ENCODE measurements at regions not wholly inside any gene's neighbourhood (a gene's known extent, or its start where the extent isn't known, plus 50 kb on each side); places are given as distances from the start of the nearest gene placed in this dataset.

- no peak for DNase-seq
Measured at GRCh38 chr5:10842823-10843222, 81.8 kb upstream of the DAP start.

DNA sequence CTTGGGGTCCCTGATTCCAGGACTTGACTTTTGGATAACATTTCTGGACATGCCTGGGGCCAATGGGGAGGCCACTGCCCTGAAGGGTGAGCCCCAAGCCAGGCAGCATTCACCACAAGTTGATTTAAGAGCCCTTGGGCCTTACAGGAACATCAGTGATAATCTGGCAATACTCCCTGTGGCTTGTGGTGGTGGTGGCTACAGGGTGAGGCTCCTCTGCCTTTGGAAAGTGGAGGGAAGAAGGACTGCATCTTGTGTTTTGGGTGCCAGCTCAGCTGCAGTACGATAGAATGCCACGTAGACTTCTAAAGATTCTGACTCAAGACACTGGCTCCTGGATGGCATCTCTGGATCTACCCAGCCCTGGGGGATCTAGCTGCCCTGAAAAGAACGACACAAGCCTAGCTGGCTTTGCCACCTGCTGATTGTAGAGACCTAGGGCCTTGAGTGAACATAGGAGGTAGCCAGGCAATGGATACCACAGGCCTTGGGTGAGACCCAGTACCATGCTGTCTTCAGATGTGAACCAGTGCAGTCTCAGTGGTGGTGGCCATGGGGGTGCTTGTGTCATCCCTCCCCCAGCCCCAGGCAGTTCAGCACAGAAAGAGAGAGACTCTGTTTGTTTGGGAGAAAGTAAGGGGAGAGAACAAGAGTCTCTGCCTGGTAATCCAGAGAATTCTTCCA, 79.0 kb upstream of the DAP start:
- no peak for DNase-seq

GRCh38 chr5:10839118-10839517, 78.1 kb upstream of the DAP start:
- no peak for DNase-seq

GRCh38 chr5:10838038-10838437, 77.0 kb upstream of the DAP start:
- DNase-seq, result no peak

DNA sequence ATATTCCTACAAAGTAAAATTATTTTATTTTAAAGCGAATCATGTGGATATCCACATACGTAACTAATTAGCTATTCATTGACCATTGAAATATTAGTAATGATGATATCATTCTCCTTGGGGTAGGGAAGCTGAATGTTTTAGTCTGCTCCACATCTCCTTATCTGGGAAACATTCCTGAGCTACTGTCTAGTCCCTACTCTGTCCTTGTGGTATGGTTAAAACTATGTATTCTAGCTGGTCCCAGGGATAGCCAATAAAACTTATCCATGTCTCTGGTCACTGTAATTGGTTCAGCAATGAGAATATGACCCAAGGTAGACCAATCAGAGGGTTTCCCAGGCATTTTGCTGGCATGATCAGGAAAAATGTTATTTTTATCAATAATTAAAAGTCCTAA, 76.0 kb upstream of the DAP start:
- no peak for DNase-seq

DNA sequence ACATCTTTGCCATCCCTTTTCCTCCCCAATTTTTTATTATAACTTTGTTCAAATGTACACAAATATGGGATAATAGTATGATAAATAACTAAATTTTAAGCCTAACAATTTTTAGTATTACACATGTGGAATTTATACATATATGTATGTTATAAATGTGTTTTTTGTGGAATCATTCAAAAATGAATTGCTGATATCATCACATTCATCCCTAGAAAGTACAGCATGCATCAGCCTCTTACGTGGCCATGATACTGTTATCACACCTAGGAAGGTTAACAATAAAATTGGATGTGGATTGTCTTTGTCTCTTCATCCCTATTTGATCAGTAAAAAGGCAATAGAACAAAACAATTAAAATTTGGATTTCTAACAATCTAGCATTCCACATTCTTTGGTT, 73.7 kb upstream of the DAP start:
- DNase-seq, result no peak

DNA sequence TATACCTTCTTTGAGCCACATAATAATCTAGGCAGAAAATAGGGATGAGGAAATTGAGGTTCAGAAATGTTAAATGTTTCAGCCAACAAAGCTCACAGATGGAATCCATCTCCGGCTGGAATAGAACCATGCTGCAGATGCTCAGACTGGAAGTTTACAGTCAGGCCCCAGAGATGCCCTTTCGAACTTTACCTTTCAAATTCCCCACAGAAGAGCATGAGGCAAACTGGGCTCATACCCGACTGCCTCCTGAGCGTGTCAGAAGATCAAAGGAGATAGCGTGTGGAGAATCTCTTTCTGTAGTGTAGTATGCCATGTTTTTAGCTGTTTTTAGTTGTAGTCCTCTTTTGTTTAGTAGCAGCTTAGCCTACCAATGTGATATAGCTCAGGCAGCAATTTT, 72.0 kb upstream of the DAP start:
- no peak for DNase-seq

GRCh38 chr5:10832421-10832820, 71.4 kb upstream of the DAP start:
- no peak for DNase-seq

GRCh38 chr5:10831419-10831818, 70.4 kb upstream of the DAP start:
- no peak for DNase-seq

GRCh38 chr5:10828241-10828640, 67.2 kb upstream of the DAP start:
- DNase-seq, result no peak

- DNase-seq, result no peak
Measured at GRCh38 chr5:10827571-10827970, 66.5 kb upstream of the DAP start.

- DNase-seq, result no peak
Measured at GRCh38 chr5:10826971-10827370, 65.9 kb upstream of the DAP start.

DNA sequence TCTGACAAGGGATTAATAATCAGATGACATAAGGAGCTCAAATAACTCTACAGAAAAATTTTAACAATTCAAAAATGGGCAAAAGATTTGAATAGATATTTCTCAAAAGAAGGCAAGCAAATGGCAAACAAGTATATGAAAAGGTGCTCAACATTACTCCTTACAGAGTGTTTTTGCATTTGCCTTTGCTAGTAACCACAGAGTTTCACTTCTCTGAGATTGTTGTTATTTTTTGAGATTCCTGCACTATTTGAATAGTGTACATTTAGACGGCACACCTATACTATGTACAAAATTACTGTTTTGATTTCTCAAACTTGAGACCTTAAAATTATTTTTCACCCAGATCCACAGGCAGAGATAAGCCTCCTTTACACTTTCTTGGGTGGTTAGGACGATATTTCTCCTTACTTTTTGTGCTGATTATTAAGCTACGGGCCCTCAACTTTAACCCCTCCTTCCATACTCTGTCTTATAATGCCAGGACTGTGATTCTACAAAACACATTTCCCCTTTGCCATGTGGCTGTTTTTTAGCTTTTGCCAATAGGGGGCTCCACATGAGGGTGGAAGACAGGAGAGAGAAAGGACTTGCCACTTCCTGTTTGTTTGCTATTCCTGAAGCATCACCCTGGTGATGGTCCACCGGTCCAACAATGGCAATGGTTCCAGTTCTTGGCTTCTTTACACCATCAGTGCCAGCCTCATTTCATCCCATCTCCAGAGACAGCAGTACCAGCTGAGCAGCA, 65.0 kb upstream of the DAP start:
- DNase-seq, result no peak

DNA sequence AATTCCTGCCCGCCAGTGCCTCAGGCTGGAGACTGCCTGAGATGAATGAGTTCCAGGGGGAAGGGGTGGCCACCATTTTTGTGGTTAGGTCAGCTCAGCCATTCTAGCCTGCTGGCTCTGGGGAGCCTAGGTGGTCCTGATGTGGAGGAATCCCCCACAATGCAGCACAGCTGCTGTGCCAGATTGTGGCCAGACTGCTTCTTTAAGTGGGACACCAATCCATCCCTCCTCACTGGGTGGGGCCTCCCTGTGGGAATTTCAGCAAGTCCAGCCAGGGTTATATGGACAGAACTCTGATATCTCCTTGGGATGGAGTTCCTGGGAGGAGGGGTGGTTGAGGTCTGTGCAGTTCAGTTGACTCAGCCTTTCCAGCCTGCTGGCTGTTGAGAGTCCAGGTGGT, 51.2 kb upstream of the DAP start:
- DNase-seq, result no peak
